Endothelial cell of umbilical vein (primary cell): ENCODE measurements at regions not wholly inside any gene's neighbourhood (a gene's known extent, or its start where the extent isn't known, plus 50 kb on each side); places are given as distances from the start of the nearest gene placed in this dataset.

Experiments used
- BruUV-seq: library from RNA; stranded (reverse); fragments of 400-500 nt; replicated peaks from 2 replicates; lab custom pipeline; 2021; lab: Mats Ljungman, UMichigan
- CTCF ChIA-PET: fragments of 300-600, 350-600 bp; sonication (Branson Sonifier 250); formaldehyde crosslinking; loops from one replicate; lab custom pipeline; 2021; ENCODE audit warnings: antibody characterized with exemption, inconsistent platforms; lab: Charles Lee
- POLR2A ChIA-PET: fragments of 300-600, 350-600 bp; sonication (Branson Sonifier 250); formaldehyde crosslinking; loops from one replicate; lab custom pipeline; 2021; ENCODE audit warnings: antibody characterized with exemption, inconsistent platforms; lab: Charles Lee
- DNase-seq: peaks from one replicate; pipeline ENCODE4 v3.0.0-alpha.2; 2011; ENCODE audit warnings: low read depth, low spot score
- FAIRE-seq: peaks from 2 replicates; lab custom pipeline; 2011; peaks lifted over from hg19 to GRCh38; lab: Jason Lieb, UNC
- H2AFZ ChIP-seq: 2 replicates; pipeline ENCODE4 v1.6.0; 2012; ENCODE audit warnings: low read depth, low read length, control low read depth, inconsistent platforms
- H3K27ac ChIP-seq: 2 replicates; pipeline ENCODE4 v1.5.1; 2011; ENCODE audit warnings: low read depth, mild to moderate bottlenecking, control low read depth, low read length, moderate library complexity; ENCODE audit not compliant: insufficient read depth
- H3K27me3 ChIP-seq, 2 experiments: 2 replicates each; pipeline versions ENCODE4 v1.6.0 to v1.6.1; 2011; ENCODE audit warnings: low read length in 2 of 2, mixed read lengths in 1 of 2; ENCODE audit not compliant: control insufficient read depth in 2 of 2, insufficient read depth in 2 of 2
- H3K36me3 ChIP-seq, 2 experiments: 2 replicates in 1 of 2; 3 replicates in 1 of 2; pipeline ENCODE4 v1.5.1; 2011; ENCODE audit warnings: low read length in 2 of 2, mild to moderate bottlenecking in 1 of 2, moderate library complexity in 1 of 2; ENCODE audit not compliant: control insufficient read depth in 2 of 2, insufficient read depth in 2 of 2; ENCODE audit errors: extremely low read depth in 1 of 2
- H3K4me1 ChIP-seq: 3 replicates; pipeline ENCODE4 v1.5.1; 2011; ENCODE audit warnings: mild to moderate bottlenecking, low read length; ENCODE audit not compliant: control insufficient read depth, insufficient read depth; ENCODE audit errors: extremely low read depth
- H3K4me2 ChIP-seq: 2 replicates; pipeline ENCODE4 v1.6.1; 2011; ENCODE audit warnings: low read length, control low read depth, mixed read lengths; ENCODE audit not compliant: insufficient read depth
- H3K4me3 ChIP-seq, 3 experiments: fragments of 200-600 bp in 1 of 3; sonication (generic), shearing (Covaris generic) in 1 of 3; replicated peaks in 1 of 3; 2 replicates each; pipeline ENCODE4 v1.5.1; 2011 to 2016; ENCODE audit warnings: control low read depth in 3 of 3, low read length in 3 of 3, mild to moderate bottlenecking in 2 of 3, inconsistent platforms in 1 of 3, low read depth in 1 of 3, moderate library complexity in 1 of 3; ENCODE audit not compliant: insufficient read depth in 1 of 3
- H3K79me2 ChIP-seq: 2 replicates; pipeline ENCODE4 v1.6.0; 2012; ENCODE audit warnings: low read length, inconsistent platforms; ENCODE audit not compliant: control insufficient read depth, insufficient read depth
- H3K9ac ChIP-seq: replicated peaks from 2 replicates; pipeline ENCODE3; 2011; ENCODE audit warnings: low read length, control low read depth; ENCODE audit not compliant: insufficient read depth; ENCODE audit errors: extremely low read depth
- H3K9me1 ChIP-seq: replicated peaks from 3 replicates; pipeline ENCODE4 v1.6.0; 2011; ENCODE audit warnings: mild to moderate bottlenecking, low read length; ENCODE audit not compliant: control insufficient read depth, insufficient read depth; ENCODE audit errors: extremely low read depth
- H3K9me3 ChIP-seq: replicated peaks from 2 replicates; pipeline ENCODE4 v1.5.1; 2012; ENCODE audit warnings: low read length, inconsistent platforms; ENCODE audit not compliant: control insufficient read depth, insufficient read depth
- H4K20me1 ChIP-seq: replicated peaks from 2 replicates; pipeline ENCODE3; 2011; ENCODE audit warnings: mild to moderate bottlenecking, low read length; ENCODE audit not compliant: control insufficient read depth, insufficient read depth; ENCODE audit errors: extremely low read depth
- EZH2 ChIP-seq: IDR thresholded peaks from 2 replicates; pipeline ENCODE4 v1.6.1; 2012; ENCODE audit warnings: borderline replicate concordance, low read depth, mild to moderate bottlenecking, moderate library complexity, low read length, inconsistent platforms; ENCODE audit not compliant: severe bottlenecking
- FOS ChIP-seq: IDR thresholded peaks from 2 replicates; pipeline ENCODE4 v1.6.1; 2011; ENCODE audit warnings: mild to moderate bottlenecking, low read length, moderate library complexity, borderline replicate concordance; ENCODE audit not compliant: insufficient read depth
- GATA2 ChIP-seq: IDR thresholded peaks from 2 replicates; pipeline ENCODE4 v1.7.0; 2011; ENCODE audit warnings: low read depth, mild to moderate bottlenecking, moderate library complexity, mixed read lengths, low read length; ENCODE audit not compliant: insufficient read length, insufficient read depth
- JUN ChIP-seq: IDR thresholded peaks from 2 replicates; pipeline ENCODE4 v1.6.1; 2011; ENCODE audit warnings: borderline replicate concordance, low read depth; ENCODE audit not compliant: insufficient read length, insufficient read depth
- POLR2AphosphoS5 ChIP-seq: IDR thresholded peaks from 2 replicates; pipeline ENCODE4 v1.6.1; 2012; ENCODE audit warnings: low read depth, mild to moderate bottlenecking, control low read depth, low read length, moderate library complexity; ENCODE audit not compliant: insufficient read depth
- dilution Hi-C: fragments of 300-500 bp; cut with MboI; formaldehyde crosslinking; loops from one replicate; pipeline ENCODE4 v1.15.0; 2019; ENCODE audit warnings: low sequenced_read_pairs; ENCODE audit not compliant: extremely low pct_ligation_motif_present
- intact Hi-C: fragments of 100-400 bp; cut with micrococcal nuclease; formaldehyde crosslinking; loops from one replicate; pipeline ENCODE4 v1.10.0; 2022
- TF ChIP-seq, protein P1 (sequence below): IDR thresholded peaks from 2 replicates; pipeline ENCODE4 v1.6.1; 2011; ENCODE audit not compliant: insufficient read depth, insufficient read length

- Histone ChIP-seq H3K36me3 (no peaks in the 10 kb centered on the region), H3K4me2 (no peak overlapping the region), H3K79me2 (no peaks in the 10 kb centered on the region), H3K9ac (no peak overlapping the region), H3K4me3 (no peak overlapping the region), H3K9me1 (no peaks in the 10 kb centered on the region), H3K27ac (no peak overlapping the region), H4K20me1 (no peaks in the 10 kb centered on the region), H3K9me3 (no peaks in the 10 kb centered on the region), H3K4me1 (peaks cover 4% of the 10 kb centered on the region), H3K27me3 (no peaks in the 10 kb centered on the region), H2AFZ (no peak overlapping the region)
- no peak for FAIRE-seq
- no peak for TF ChIP-seq POLR2AphosphoS5
- no peak for TF ChIP-seq FOS
- no peak for TF ChIP-seq EZH2
- TF ChIP-seq GATA2, result no peak
- TF ChIP-seq JUN, result no peak
- TF ChIP-seq, protein P1, sequence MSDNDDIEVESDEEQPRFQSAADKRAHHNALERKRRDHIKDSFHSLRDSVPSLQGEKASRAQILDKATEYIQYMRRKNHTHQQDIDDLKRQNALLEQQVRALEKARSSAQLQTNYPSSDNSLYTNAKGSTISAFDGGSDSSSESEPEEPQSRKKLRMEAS, result no peak
- no peak for DNase-seq
- ChIA-PET CTCF (interaction anchor here (1.1 to 8.3 kb wide), 3 partner anchors 11 to 46 kb away, joined by 3 to 60 read pairs (median 4); no protein-coding TSS in a partner anchor), POLR2A (no interaction called here)
- dilution Hi-C loops (no loop called here), intact Hi-C loops (no loop called here)
- no TSS peak for BruUV-seq
These were observed 133.1 kb downstream of the SMAD6 start for GRCh38 chr15:66834881-66835878.
